MM.1S (cell line): ENCODE measurements at regions not wholly inside any gene's neighbourhood (a gene's known extent, or its start where the extent isn't known, plus 50 kb on each side); places are given as distances from the start of the nearest gene placed in this dataset.

Experiments
- DNase-seq: peaks from one replicate; pipeline ENCODE4 v3.0.0-alpha.2; 2015
- H2AFZ ChIP-seq: fragments of 300-600 bp; sonication (generic); 2 replicates; pipeline ENCODE4 v1.6.0; 2016; ENCODE audit warnings: antibody characterized with exemption, low read length
- H3F3A ChIP-seq: fragments of 300-600 bp; sonication (generic); 2 replicates; pipeline ENCODE4 v1.6.1; 2016; ENCODE audit warnings: mild to moderate bottlenecking, antibody characterized with exemption, low read length, moderate library complexity, mixed read lengths; ENCODE audit not compliant: insufficient read depth
- H3K27ac ChIP-seq: fragments of 300-600 bp; sonication (generic); 2 replicates; pipeline ENCODE4 v1.5.1; 2016; ENCODE audit warnings: mild to moderate bottlenecking, low read length
- H3K27me3 ChIP-seq: fragments of 300-600 bp; sonication (generic); replicated peaks from 2 replicates; pipeline ENCODE4 v1.6.0; 2016; ENCODE audit warnings: low read length; ENCODE audit not compliant: insufficient read depth
- H3K36me3 ChIP-seq: fragments of 300-600 bp; sonication (generic); replicated peaks from 2 replicates; pipeline ENCODE4 v1.6.1; 2016; ENCODE audit warnings: mild to moderate bottlenecking, low read length, mixed read lengths; ENCODE audit not compliant: insufficient read depth
- H3K4me1 ChIP-seq: fragments of 300-600 bp; sonication (generic); 2 replicates; pipeline ENCODE4 v1.6.1; 2016; ENCODE audit warnings: low read length, mixed read lengths
- H3K4me2 ChIP-seq: fragments of 300-600 bp; sonication (generic); 2 replicates; pipeline ENCODE4 v1.6.0; 2016; ENCODE audit warnings: low read depth, low read length
- H3K4me3 ChIP-seq: fragments of 300-600 bp; sonication (generic); 2 replicates; pipeline ENCODE4 v1.5.1; 2016; ENCODE audit warnings: low read length, mixed read lengths
- H3K79me2 ChIP-seq: fragments of 300-600 bp; sonication (generic); 2 replicates; pipeline ENCODE4 v1.6.1; 2016; ENCODE audit warnings: mixed run types, low read length, mixed read lengths
- H3K9ac ChIP-seq: fragments of 300-600 bp; sonication (generic); 2 replicates; pipeline ENCODE4 v1.6.1; 2016; ENCODE audit warnings: low read length, mixed read lengths
- H3K9me2 ChIP-seq: fragments of 300-600 bp; sonication (generic); replicated peaks from 2 replicates; pipeline ENCODE4 v1.6.1; 2016; ENCODE audit warnings: mild to moderate bottlenecking, low read length, mixed read lengths; ENCODE audit not compliant: insufficient read depth
- H3K9me3 ChIP-seq: fragments of 300-600 bp; sonication (generic); replicated peaks from 2 replicates; pipeline ENCODE4 v1.6.1; 2016; ENCODE audit warnings: mild to moderate bottlenecking, low read length, mixed read lengths; ENCODE audit not compliant: insufficient read depth
- H4K20me1 ChIP-seq: fragments of 300-600 bp; sonication (generic); 2 replicates; pipeline ENCODE4 v1.6.1; 2016; ENCODE audit warnings: mild to moderate bottlenecking, low read length, moderate library complexity, mixed read lengths; ENCODE audit not compliant: insufficient read depth
- CTCF ChIP-seq: fragments of 300-600 bp; sonication (generic); IDR thresholded peaks from 2 replicates; pipeline ENCODE4 v1.5.1; 2016; ENCODE audit warnings: antibody characterized with exemption, low read length, mixed read lengths
- EZH2 ChIP-seq: fragments of 300-600 bp; sonication (generic); optimal IDR thresholded peaks from 2 replicates; pipeline ENCODE3; 2017; ENCODE audit warnings: low read depth, mild to moderate bottlenecking, antibody characterized with exemption, low read length, mixed read lengths
- EZH2phosphoT487 ChIP-seq: fragments of 300-600 bp; sonication (generic); IDR thresholded peaks from 2 replicates; pipeline ENCODE4 v1.6.1; 2018; ENCODE audit warnings: antibody characterized with exemption, low read length

DNA sequence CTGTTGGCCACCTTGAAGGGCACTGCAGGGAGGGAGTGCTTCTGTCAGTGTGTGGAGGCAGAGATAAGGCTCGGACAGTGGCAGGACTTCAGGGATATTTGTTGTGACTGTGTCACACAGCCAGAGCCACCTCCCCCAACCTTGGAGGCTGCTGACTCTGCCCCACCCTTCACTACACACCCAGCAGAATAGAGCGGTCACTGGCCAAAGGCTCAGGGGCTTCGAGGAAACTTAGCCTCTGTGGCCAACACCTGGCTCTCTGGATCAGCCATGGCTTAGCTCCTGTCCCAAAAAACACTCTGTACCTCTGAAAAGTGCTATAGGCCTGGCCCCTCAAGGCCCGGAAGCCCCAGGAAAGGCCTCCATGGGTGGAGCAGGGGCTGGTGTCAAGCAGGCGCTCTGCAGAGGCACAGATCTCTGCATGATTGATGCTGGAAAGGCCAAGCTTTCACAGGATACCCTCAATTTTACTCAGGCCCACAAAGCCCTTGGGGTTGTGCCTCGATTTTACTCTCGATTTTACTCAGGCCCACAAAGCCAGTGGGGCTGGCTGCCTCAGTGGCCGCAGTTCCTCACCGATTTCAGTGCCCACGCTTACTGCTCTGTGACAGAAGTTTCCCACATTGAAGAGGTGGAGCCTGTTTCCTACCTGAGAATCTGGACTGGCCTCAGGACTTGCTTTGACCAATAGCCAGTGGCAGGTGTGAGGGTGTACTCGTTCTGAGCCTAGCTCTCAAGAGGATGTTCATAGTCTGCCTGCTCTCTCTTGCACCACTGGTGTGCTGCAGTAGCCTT, 113.2 kb upstream of the GPR26 start:
- H3K9me3 ChIP-seq, result no peaks in the 10 kb centered on the region
- TF ChIP-seq EZH2 (no peak), EZH2phosphoT487 (no peak), CTCF (no peak)
- no peaks in the 10 kb centered on the region for H3F3A ChIP-seq
- no peaks in the 10 kb centered on the region for H3K79me2 ChIP-seq
- 0 out of 2 replicates have a peak, but pooled peaks cover 5% of the 10 kb centered on the region for H3K4me1 ChIP-seq
- no peaks in the 10 kb centered on the region for H3K27me3 ChIP-seq
- DNase-seq, result no peak
- no peaks in the 10 kb centered on the region for H3K36me3 ChIP-seq
- no peak overlapping the region for H3K9ac ChIP-seq
- H3K4me2 ChIP-seq, result no peak overlapping the region
- no peaks in the 10 kb centered on the region for H3K9me2 ChIP-seq
- H3K27ac ChIP-seq, result no peak overlapping the region
- no peak overlapping the region for H3K4me3 ChIP-seq
- H4K20me1 ChIP-seq, result no peaks in the 10 kb centered on the region
- H2AFZ ChIP-seq, result no peak overlapping the region

GRCh38 chr10:123553810-123554430, 112.2 kb upstream of the GPR26 start:
- no peaks in the 10 kb centered on the region for H3K9me2 ChIP-seq
- H4K20me1 ChIP-seq, result no peaks in the 10 kb centered on the region
- H3K79me2 ChIP-seq, result no peaks in the 10 kb centered on the region
- no peaks in the 10 kb centered on the region for H3K9me3 ChIP-seq
- no peaks in the 10 kb centered on the region for H3F3A ChIP-seq
- no peaks in the 10 kb centered on the region for H3K36me3 ChIP-seq
- H3K4me2 ChIP-seq, result no peak overlapping the region
- no peak overlapping the region for H3K27ac ChIP-seq
- DNase-seq, result no peak
- H3K27me3 ChIP-seq, result no peaks in the 10 kb centered on the region
- H3K4me3 ChIP-seq, result no peak overlapping the region
- 0 out of 2 replicates have a peak, but pooled peaks cover 5% of the 10 kb centered on the region for H3K4me1 ChIP-seq
- H2AFZ ChIP-seq, result no peak overlapping the region
- no peak overlapping the region for H3K9ac ChIP-seq
- TF ChIP-seq CTCF (no peak), EZH2phosphoT487 (no peak), EZH2 (no peak)

DNA sequence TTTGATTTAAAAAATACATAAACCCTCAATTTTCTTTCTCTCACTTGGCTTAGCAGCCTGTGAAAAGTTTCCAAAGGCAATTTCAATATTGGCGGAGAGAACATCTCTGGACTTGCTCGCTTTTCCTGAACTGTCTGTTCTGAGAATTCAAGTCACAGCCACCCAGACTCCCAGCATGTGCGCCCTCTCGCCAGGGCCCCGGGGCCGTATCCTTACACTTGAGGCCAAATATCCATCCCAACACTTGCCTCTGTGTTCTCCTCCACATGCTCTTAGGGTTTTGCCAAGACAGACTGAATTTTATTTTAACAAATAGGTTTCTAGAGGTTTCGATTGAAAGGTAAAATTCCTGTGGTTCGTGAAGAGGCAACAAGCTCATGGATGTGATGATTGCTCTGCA, 111.5 kb upstream of the GPR26 start:
- H3F3A ChIP-seq, result no peaks in the 10 kb centered on the region
- no peaks in the 10 kb centered on the region for H3K27me3 ChIP-seq
- H3K4me1 ChIP-seq, result 0 out of 2 replicates have a peak, but pooled peaks cover 5% of the 10 kb centered on the region
- H3K9me2 ChIP-seq, result no peaks in the 10 kb centered on the region
- no peak overlapping the region for H3K9ac ChIP-seq
- no peak for DNase-seq
- H3K9me3 ChIP-seq, result no peaks in the 10 kb centered on the region
- no peaks in the 10 kb centered on the region for H3K36me3 ChIP-seq
- no peak overlapping the region for H3K4me3 ChIP-seq
- H3K4me2 ChIP-seq, result no peak overlapping the region
- no peak for TF ChIP-seq EZH2phosphoT487
- TF ChIP-seq CTCF, result no peak
- no peak for TF ChIP-seq EZH2
- no peaks in the 10 kb centered on the region for H3K79me2 ChIP-seq
- no peak overlapping the region for H3K27ac ChIP-seq
- H4K20me1 ChIP-seq, result no peaks in the 10 kb centered on the region
- H2AFZ ChIP-seq, result no peak overlapping the region
